Psoas muscle (tissue), 7 donors: ENCODE measurements at regions not wholly inside any gene's neighbourhood (a gene's known extent, or its start where the extent isn't known, plus 50 kb on each side); places are given as distances from the start of the nearest gene placed in this dataset.

Source experiments
- ATAC-seq, 4 donors: fragments of 200-7000 bp; cut with Tn5 transposase; one replicate each; pipeline ENCODE4 v1.9.1; 2020; ENCODE audit warnings: moderate library complexity in 3 of 4, mild to moderate bottlenecking in 2 of 4
- DNase-seq, 2 donors: peaks; one replicate each; pipeline ENCODE4 v3.0.0-alpha.2; 2020
- H3K27ac ChIP-seq: fragments of 200-600 bp; one replicate; pipeline ENCODE4 v1.8.0; 2022
- H3K27me3 ChIP-seq, 3 donors: fragments of 200-600 bp in 1 of 3; one replicate each; pipeline versions ENCODE4 v1.6.1 to v1.8.0; 2013 to 2022; ENCODE audit warnings: low read length in 2 of 3, mild to moderate bottlenecking in 2 of 3, moderate library complexity in 1 of 3; ENCODE audit not compliant: insufficient read depth in 3 of 3
- H3K36me3 ChIP-seq, 2 donors: fragments of 200-600 bp in 1 of 2; one replicate each; pipeline versions ENCODE4 v1.6.1 to v1.8.0; 2013 to 2022; ENCODE audit warnings: low read depth in 1 of 2, mild to moderate bottlenecking in 1 of 2, moderate library complexity in 1 of 2; ENCODE audit not compliant: insufficient read depth in 1 of 2
- H3K4me1 ChIP-seq: fragments of 200-600 bp; one replicate; pipeline ENCODE4 v1.8.0; 2022
- H3K4me3 ChIP-seq: fragments of 200-600 bp; one replicate; pipeline ENCODE4 v1.8.0; 2022; ENCODE audit warnings: mild to moderate bottlenecking
- H3K9me3 ChIP-seq: fragments of 200-600 bp; one replicate; pipeline ENCODE4 v1.8.0; 2022
- WGBS, 3 donors: extraction: QIAGEN DNeasy Blood & Tissue Kit; methylation state at CpG; one replicate each; pipeline versions ENCODE4 v1.1.6 to v1.1.7; 2013; 5-methylcytosine and 5-hydroxymethylcytosine counted together
- intact Hi-C, 2 donors: fragments of 100-400 bp; cut with DNase I; formaldehyde crosslinking; loops; one replicate each; pipeline versions ENCODE4 v1.11.0 to v1.14.2; 2022
- TF ChIP-seq, protein P1 (sequence below): fragments of 200-600 bp; IDR thresholded peaks from one replicate; pipeline ENCODE4 v1.8.0; 2022; ENCODE audit warnings: antibody characterized with exemption
- donor health status: healthy with polysubstance abuse.
- donor health status: DM: no; HTN: no; CAD: no; lungs with moderate emphysema.
- donor health status: Bipolar disorder and iron deficiency.
- donor health status: healthy.
- donor health status: DM: yes; HTN: yes; CAD: no.
- donor health status: DM: no; HTN: no; CAD: no.
- donor health status: DM: yes; HTN: yes; CAD: no.

DNA sequence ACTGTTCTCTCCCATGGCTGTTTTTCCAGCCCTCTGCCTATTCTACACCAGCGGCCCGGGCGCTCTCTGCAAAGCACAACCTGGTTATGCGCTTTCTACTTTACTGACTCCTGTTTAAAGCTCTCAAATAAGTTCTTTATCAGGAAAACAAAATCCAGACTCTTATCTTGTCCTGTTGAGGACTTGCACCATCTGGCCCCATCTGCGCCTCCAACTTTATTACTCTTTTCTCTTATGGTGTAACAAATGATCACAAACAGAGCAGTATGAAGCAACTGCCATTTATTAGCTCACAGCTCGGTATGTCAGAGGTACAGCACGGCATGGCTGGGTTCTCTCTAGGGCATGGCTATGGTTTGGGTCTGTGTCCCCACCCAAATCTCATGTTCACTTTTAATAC, 236.5 kb upstream of the NT5C1B start:
- Histone ChIP-seq H3K4me1 (peaks cover 30% of the 10 kb centered on the region), H3K36me3 (no peaks in the 10 kb centered on the region), H3K27ac (no peak overlapping the region), H3K4me3 (no peak overlapping the region), H3K27me3 (no peaks in the 10 kb centered on the region), H3K9me3 (no peaks in the 10 kb centered on the region)
- TF ChIP-seq, protein P1, sequence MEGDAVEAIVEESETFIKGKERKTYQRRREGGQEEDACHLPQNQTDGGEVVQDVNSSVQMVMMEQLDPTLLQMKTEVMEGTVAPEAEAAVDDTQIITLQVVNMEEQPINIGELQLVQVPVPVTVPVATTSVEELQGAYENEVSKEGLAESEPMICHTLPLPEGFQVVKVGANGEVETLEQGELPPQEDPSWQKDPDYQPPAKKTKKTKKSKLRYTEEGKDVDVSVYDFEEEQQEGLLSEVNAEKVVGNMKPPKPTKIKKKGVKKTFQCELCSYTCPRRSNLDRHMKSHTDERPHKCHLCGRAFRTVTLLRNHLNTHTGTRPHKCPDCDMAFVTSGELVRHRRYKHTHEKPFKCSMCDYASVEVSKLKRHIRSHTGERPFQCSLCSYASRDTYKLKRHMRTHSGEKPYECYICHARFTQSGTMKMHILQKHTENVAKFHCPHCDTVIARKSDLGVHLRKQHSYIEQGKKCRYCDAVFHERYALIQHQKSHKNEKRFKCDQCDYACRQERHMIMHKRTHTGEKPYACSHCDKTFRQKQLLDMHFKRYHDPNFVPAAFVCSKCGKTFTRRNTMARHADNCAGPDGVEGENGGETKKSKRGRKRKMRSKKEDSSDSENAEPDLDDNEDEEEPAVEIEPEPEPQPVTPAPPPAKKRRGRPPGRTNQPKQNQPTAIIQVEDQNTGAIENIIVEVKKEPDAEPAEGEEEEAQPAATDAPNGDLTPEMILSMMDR: no peak
- ATAC-seq (no peak), DNase-seq (no peak)
- intact Hi-C loops: no loop called here
- 68 to 86% (median 75%) methylated on average over 7 of the region's 7 CpGs for WGBS, 3 donors

DNA sequence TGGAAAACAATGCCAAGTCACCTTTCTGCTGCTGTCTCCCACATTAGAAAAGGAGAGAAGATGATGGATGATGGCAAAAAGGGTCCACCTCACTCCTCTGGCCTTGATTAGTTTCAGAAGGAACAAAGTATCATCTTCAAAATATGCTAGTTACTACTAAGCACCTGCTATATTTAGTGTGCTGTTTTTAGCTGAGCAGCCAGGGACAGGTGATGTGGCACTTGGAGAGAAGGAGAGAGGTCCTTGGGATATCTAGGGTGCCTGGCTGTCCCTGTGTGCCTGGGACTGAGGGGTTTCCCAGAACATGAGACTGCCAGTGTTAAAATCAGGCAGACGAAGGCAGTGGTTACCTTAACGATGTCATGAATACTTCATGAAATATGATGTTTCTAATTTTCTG, 235.5 kb upstream of the NT5C1B start:
- Histone ChIP-seq H3K27me3 (no peaks in the 10 kb centered on the region), H3K4me3 (no peak overlapping the region), H3K27ac (no peak overlapping the region), H3K4me1 (peaks cover 21% of the 10 kb centered on the region), H3K9me3 (no peaks in the 10 kb centered on the region), H3K36me3 (no peaks in the 10 kb centered on the region)
- no peak for DNase-seq
- ATAC-seq: peak in 3 of 4 donors; percentile 46 to 71 (median 65)
- intact Hi-C loops: no loop called here
- WGBS, 3 donors: 17 to 60% (median 32%) methylated on average over 2 of the region's 2 CpGs
- TF ChIP-seq, protein P1: no peak

DNA sequence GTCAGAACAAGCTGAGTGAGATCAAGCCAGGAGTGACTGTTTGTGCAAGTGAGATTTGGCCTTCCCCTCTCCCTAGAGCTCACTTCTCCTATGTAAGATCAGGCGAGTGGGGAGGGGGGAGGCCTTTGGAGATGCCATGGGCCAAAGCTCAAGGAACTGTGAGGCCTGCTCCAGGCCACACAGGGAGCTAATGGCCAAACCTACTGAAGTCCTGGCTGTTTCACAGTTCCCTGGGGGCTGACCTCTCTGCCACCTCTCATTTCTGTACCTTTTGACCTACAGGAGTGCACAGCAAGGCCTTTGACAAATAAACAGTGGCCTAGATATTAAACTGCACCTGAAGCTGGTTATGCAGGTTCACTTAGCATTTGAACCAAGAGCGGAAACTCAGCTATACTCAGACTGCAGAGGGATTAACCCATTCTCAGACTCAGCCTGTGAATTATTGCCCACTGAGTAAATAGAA, 235.0 kb upstream of the NT5C1B start:
- no peak overlapping the region for H3K4me3 ChIP-seq
- DNase-seq: no peak
- H3K4me1 ChIP-seq: peaks cover 15% of the 10 kb centered on the region
- no peaks in the 10 kb centered on the region for H3K27me3 ChIP-seq
- WGBS, 3 donors: 75 to 82% (median 80%) methylated on average over 2 of the region's 2 CpGs
- TF ChIP-seq, protein P1: no peak
- ATAC-seq: peak in 1 of 4 donors; percentile 17
- no peaks in the 10 kb centered on the region for H3K36me3 ChIP-seq
- intact Hi-C loops: no loop called here
- no peak overlapping the region for H3K27ac ChIP-seq
- H3K9me3 ChIP-seq: no peaks in the 10 kb centered on the region

DNA sequence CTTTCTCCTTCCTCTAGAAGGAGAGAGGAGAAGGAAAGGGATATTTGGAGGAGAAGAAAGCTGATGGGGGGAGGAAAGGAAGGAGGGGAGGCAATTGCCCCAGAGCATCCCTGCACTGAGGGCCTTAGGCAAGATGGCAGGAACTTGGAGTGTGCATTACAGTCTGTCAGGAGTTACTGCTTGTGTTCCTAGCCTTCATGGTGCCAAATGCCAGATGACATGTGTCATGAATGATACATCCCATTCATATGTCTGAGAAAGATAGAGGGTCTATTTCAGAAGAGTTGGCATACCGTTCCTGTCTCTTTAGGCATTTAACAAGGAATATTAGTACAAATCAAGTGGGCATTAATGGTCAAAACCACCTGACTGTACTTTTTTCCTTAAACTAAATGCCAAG, 232.1 kb upstream of the NT5C1B start:
- Histone ChIP-seq H3K27me3 (no peaks in the 10 kb centered on the region), H3K9me3 (no peaks in the 10 kb centered on the region), H3K4me3 (no peak overlapping the region), H3K27ac (no peak overlapping the region), H3K36me3 (no peaks in the 10 kb centered on the region), H3K4me1 (peaks cover 15% of the 10 kb centered on the region)
- WGBS, 3 donors: 87 to 94% (median 92%) methylated on average over 1 of the region's 1 CpG
- intact Hi-C loops: no loop called here
- no peak for ATAC-seq
- TF ChIP-seq, protein P1: no peak
- DNase-seq: no peak

DNA sequence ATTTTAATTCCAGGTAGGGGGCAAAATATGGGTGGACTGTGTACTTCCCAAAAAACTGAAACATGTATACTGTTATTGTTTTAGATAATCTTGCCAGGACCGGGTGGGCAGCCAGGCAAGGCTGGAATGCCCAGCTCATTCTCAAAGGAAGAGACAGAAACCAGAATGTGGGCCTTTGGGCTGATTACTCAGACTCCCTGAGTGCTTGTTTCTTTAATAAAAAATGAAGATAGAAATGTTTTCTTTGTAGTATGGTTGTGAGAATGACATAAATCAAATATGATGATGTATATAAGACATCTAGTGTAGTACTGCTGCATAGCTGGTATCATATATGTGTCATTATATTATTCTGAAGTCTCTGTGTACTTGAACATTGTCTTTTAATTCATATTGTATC, 231.6 kb upstream of the NT5C1B start:
- WGBS, 3 donors: 41 to 67% (median 42%) methylated on average over 1 of the region's 1 CpG
- Histone ChIP-seq H3K36me3 (no peaks in the 10 kb centered on the region), H3K27me3 (no peaks in the 10 kb centered on the region), H3K4me1 (peaks cover 15% of the 10 kb centered on the region), H3K27ac (no peak overlapping the region), H3K9me3 (no peaks in the 10 kb centered on the region), H3K4me3 (no peak overlapping the region)
- TF ChIP-seq, protein P1: no peak
- intact Hi-C loops: no loop called here
- DNase-seq: no peak
- ATAC-seq: no peak
